Fibroblast of lung (primary cell): ENCODE measurements at regions not wholly inside any gene's neighbourhood (a gene's known extent, or its start where the extent isn't known, plus 50 kb on each side); places are given as distances from the start of the nearest gene placed in this dataset.

Experiments used
- EZH2 ChIP-seq: IDR thresholded peaks from 2 replicates; pipeline ENCODE4 v1.5.1; 2012; ENCODE audit warnings: low read length, control low read depth, mild to moderate bottlenecking; ENCODE audit errors: missing control alignments
- TF ChIP-seq, protein P1 (sequence below), 2 donors: IDR thresholded peaks in 1 of 2; conservative IDR thresholded peaks in 1 of 2; 1 replicate in 1 of 2; 2 replicates in 1 of 2; pipeline ENCODE4 v1.5.1; 2011 to 2012; ENCODE audit warnings: low read length in 2 of 2, control low read depth in 1 of 2, inconsistent platforms in 1 of 2, low read depth in 1 of 2, mild to moderate bottlenecking in 1 of 2

DNA sequence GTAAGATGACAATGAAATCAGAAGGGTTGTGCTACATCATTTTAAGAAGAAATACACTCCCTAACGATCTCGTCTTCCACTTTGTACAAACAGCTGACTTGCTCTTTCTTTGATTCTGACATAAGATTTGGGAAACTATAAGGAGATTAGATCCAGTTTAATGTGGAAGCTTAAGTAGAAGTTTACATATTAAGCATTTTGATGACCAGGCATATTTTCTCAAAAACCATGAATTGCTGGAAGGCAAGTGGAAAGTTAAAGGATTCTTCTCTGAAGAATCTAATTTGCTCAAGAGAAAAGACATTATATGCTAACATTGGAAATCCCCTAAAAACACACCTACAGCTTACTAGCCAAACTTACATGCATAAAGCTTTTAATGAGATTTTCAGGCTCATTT is 531.9 kb upstream of the PTPRD start:
- TF ChIP-seq, protein P1, sequence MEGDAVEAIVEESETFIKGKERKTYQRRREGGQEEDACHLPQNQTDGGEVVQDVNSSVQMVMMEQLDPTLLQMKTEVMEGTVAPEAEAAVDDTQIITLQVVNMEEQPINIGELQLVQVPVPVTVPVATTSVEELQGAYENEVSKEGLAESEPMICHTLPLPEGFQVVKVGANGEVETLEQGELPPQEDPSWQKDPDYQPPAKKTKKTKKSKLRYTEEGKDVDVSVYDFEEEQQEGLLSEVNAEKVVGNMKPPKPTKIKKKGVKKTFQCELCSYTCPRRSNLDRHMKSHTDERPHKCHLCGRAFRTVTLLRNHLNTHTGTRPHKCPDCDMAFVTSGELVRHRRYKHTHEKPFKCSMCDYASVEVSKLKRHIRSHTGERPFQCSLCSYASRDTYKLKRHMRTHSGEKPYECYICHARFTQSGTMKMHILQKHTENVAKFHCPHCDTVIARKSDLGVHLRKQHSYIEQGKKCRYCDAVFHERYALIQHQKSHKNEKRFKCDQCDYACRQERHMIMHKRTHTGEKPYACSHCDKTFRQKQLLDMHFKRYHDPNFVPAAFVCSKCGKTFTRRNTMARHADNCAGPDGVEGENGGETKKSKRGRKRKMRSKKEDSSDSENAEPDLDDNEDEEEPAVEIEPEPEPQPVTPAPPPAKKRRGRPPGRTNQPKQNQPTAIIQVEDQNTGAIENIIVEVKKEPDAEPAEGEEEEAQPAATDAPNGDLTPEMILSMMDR (conservative IDR thresholded peaks at IDR 0.05 in 1 of 2, IDR thresholded peaks at IDR 0.05 in 1 of 2; ENCODE audit: low read depth in 1 of 2, low read length in 2 of 2), result no peak
- TF ChIP-seq EZH2, result no peak
